ENCODE measurements at regions not wholly inside any gene's neighbourhood (a gene's known extent, or its start where the extent isn't known, plus 50 kb on each side); places are given as distances from the start of the nearest gene placed in this dataset.

- H3F3A ChIP-seq (ENCODE audit: low read length, unreplicated experiment): no peaks in the 10 kb centered on the region
- no peak overlapping the region for H3K27ac ChIP-seq (ENCODE audit: low read length)
- DNase-seq (no peak), ATAC-seq (no peak)
- no peaks in the 10 kb centered on the region for H3K9me2 ChIP-seq (replicated peaks; ENCODE audit: low read length)
- H3K27me3 ChIP-seq (ENCODE audit: low read length): no peaks in the 10 kb centered on the region
- ChIA-PET CTCF (no interaction called here), POLR2A (ENCODE audit: unreplicated experiment) (no interaction called here)
- intact Hi-C loops (cut with micrococcal nuclease): no loop called here
- H4K20me1 ChIP-seq (ENCODE audit: low read length): no peaks in the 10 kb centered on the region
- no peak overlapping the region for H3K4me2 ChIP-seq (ENCODE audit: low read length)
- H3K4me3 ChIP-seq (ENCODE audit: low read length): no peak overlapping the region
- peaks cover 11% of the 10 kb centered on the region; the same call in 1 of the 2 replicates for H3K9me3 ChIP-seq (ENCODE audit: low read length)
- no peaks in the 10 kb centered on the region for H3K79me2 ChIP-seq (ENCODE audit: low read length)
- H2AFZ ChIP-seq (ENCODE audit: low read length): no peak overlapping the region
- no peaks in the 10 kb centered on the region for H3K4me1 ChIP-seq (ENCODE audit: insufficient read depth, low read length)
- H3K9ac ChIP-seq (ENCODE audit: low read length): no peak overlapping the region
- TF ChIP-seq CTCF (conservative IDR thresholded peaks at IDR 0.05; ENCODE audit: low read depth, low read length) (no peak), EZH2 (IDR thresholded peaks at IDR 0.05; ENCODE audit: low read length, unreplicated experiment) (no peak), EZH2phosphoT487 (IDR thresholded peaks at IDR 0.05; ENCODE audit: borderline replicate concordance, low read length) (no peak)
- no TSS peak for BruUV-seq (replicated peaks)
- H3K36me3 ChIP-seq (ENCODE audit: low read depth, low read length): no peaks in the 10 kb centered on the region
Measured at GRCh38 chr5:39491210-39491609, 66.4 kb upstream of the DAB2 start.

DNA sequence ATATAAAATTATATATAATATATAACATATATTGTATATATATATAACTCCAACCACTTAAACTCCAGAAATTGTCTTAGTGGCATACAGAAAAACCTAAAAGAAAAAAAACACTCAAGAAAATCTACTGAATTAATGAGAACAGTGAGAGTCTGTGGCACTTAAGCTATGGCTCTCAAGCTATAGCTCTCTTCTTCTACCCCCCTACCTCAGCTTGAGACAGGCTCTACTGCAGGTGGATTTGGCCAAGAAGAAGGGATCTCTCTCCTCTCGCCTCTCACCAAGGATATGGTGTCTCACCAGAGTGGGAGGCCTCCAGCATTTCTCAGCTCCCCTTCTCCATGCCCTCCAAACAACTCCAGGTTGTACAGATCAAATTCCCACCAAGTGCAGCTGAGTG lies 64.5 kb upstream of the DAB2 start:
- no peaks in the 10 kb centered on the region for H3K9me2 ChIP-seq (replicated peaks; ENCODE audit: low read length)
- intact Hi-C loops (cut with micrococcal nuclease): no loop called here
- ATAC-seq: no peak
- no peak overlapping the region for H3K4me2 ChIP-seq (ENCODE audit: low read length)
- no peaks in the 10 kb centered on the region for H3K79me2 ChIP-seq (ENCODE audit: low read length)
- ChIA-PET CTCF (no interaction called here), POLR2A (ENCODE audit: unreplicated experiment) (no interaction called here)
- H2AFZ ChIP-seq (ENCODE audit: low read length): no peak overlapping the region
- H3K9ac ChIP-seq (ENCODE audit: low read length): no peak overlapping the region
- BruUV-seq (replicated peaks): no TSS peak
- no peak for DNase-seq
- H4K20me1 ChIP-seq (ENCODE audit: low read length): no peaks in the 10 kb centered on the region
- no peaks in the 10 kb centered on the region for H3K36me3 ChIP-seq (ENCODE audit: low read depth, low read length)
- H3K4me3 ChIP-seq (ENCODE audit: low read length): no peak overlapping the region
- no peak for TF ChIP-seq EZH2phosphoT487 (IDR thresholded peaks at IDR 0.05; ENCODE audit: borderline replicate concordance, low read length)
- no peak for TF ChIP-seq CTCF (conservative IDR thresholded peaks at IDR 0.05; ENCODE audit: low read depth, low read length)
- no peak for TF ChIP-seq EZH2 (IDR thresholded peaks at IDR 0.05; ENCODE audit: low read length, unreplicated experiment)
- peaks cover 11% of the 10 kb centered on the region; the same call in 1 of the 2 replicates for H3K9me3 ChIP-seq (ENCODE audit: low read length)
- no peak overlapping the region for H3K27ac ChIP-seq (ENCODE audit: low read length)
- no peaks in the 10 kb centered on the region for H3K4me1 ChIP-seq (ENCODE audit: insufficient read depth, low read length)
- H3K27me3 ChIP-seq (ENCODE audit: low read length): no peaks in the 10 kb centered on the region
- H3F3A ChIP-seq (ENCODE audit: low read length, unreplicated experiment): no peaks in the 10 kb centered on the region

GRCh38 chr5:39486790-39487189 lies 62.0 kb upstream of the DAB2 start:
- H3K9me3 ChIP-seq (ENCODE audit: low read length): peaks cover 11% of the 10 kb centered on the region; the same call in 1 of the 2 replicates
- ATAC-seq: no peak
- H2AFZ ChIP-seq (ENCODE audit: low read length): no peak overlapping the region
- H3K27me3 ChIP-seq (ENCODE audit: low read length): no peaks in the 10 kb centered on the region
- no peak overlapping the region for H3K4me2 ChIP-seq (ENCODE audit: low read length)
- H3K9me2 ChIP-seq (replicated peaks; ENCODE audit: low read length): no peaks in the 10 kb centered on the region
- no peak overlapping the region for H3K4me3 ChIP-seq (ENCODE audit: low read length)
- H3F3A ChIP-seq (ENCODE audit: low read length, unreplicated experiment): no peaks in the 10 kb centered on the region
- no peaks in the 10 kb centered on the region for H3K36me3 ChIP-seq (ENCODE audit: low read depth, low read length)
- no TSS peak for BruUV-seq (replicated peaks)
- no peak overlapping the region for H3K27ac ChIP-seq (ENCODE audit: low read length)
- CTCF ChIA-PET: no interaction called here
- no peaks in the 10 kb centered on the region for H3K4me1 ChIP-seq (ENCODE audit: insufficient read depth, low read length)
- intact Hi-C loops (cut with micrococcal nuclease): no loop called here
- TF ChIP-seq EZH2phosphoT487 (IDR thresholded peaks at IDR 0.05; ENCODE audit: borderline replicate concordance, low read length): no peak
- TF ChIP-seq EZH2 (IDR thresholded peaks at IDR 0.05; ENCODE audit: low read length, unreplicated experiment): no peak
- no peak for TF ChIP-seq CTCF (conservative IDR thresholded peaks at IDR 0.05; ENCODE audit: low read depth, low read length)
- H3K9ac ChIP-seq (ENCODE audit: low read length): no peak overlapping the region
- no peak for DNase-seq
- no peaks in the 10 kb centered on the region for H3K79me2 ChIP-seq (ENCODE audit: low read length)
- POLR2A ChIA-PET (ENCODE audit: unreplicated experiment): no interaction called here
- H4K20me1 ChIP-seq (ENCODE audit: low read length): no peaks in the 10 kb centered on the region
